ENCODE measurements at regions not wholly inside any gene's neighbourhood (a gene's known extent, or its start where the extent isn't known, plus 50 kb on each side); places are given as distances from the start of the nearest gene placed in this dataset.

GRCh38 chr2:165015052-165015642, 59.8 kb upstream of the SLC38A11 start:
- no peak overlapping the region for H2AFZ ChIP-seq (ENCODE audit: insufficient read depth, low read depth, low read length, poor library complexity, severe bottlenecking)
- Mint-ChIP-seq H3K4me1 (peaks cover 5% of the 10 kb centered on the region), H3K36me3 (no peaks in the 10 kb centered on the region), H3K27me3 (ENCODE audit: low read depth in 3 of 3) (peaks cover 0 to 4% (median 0%) of the 10 kb centered on the region in 3 donors), H3K27ac (no peak overlapping the region), H3K9me3 (peaks cover 0 to 1% (median 0%) of the 10 kb centered on the region in 7 donors), H3K4me3 (no peak overlapping the region)
- H3K4me3 ChIP-seq (replicated peaks in 1 of 3; ENCODE audit: low read depth in 2 of 3, low read length in 3 of 3): no peak overlapping the region
- peak; percentile 28 to 54 (median 50) for DNase-seq
- H3K27ac ChIP-seq (ENCODE audit: low read depth in 1 of 2, low read length in 2 of 2): no peak overlapping the region
- H3K9me3 ChIP-seq (replicated peaks in 1 of 2; ENCODE audit: control insufficient read depth in 1 of 2, insufficient read depth in 1 of 2, low read length in 2 of 2): no peaks in the 10 kb centered on the region
- H3K4me2 ChIP-seq (replicated peaks; ENCODE audit: extremely low read depth, low read length, poor library complexity, severe bottlenecking): no peak overlapping the region
- peaks cover 3 to 9% of the 10 kb centered on the region in 2 donors for H3K4me1 ChIP-seq (ENCODE audit: control insufficient read depth in 1 of 2, insufficient read depth in 2 of 2, low read length in 2 of 2)
- no peaks in the 10 kb centered on the region for H4K20me1 ChIP-seq (ENCODE audit: insufficient read depth, low read length)
- 0% methylated on average over 2 of the region's 4 CpGs for WGBS (ENCODE audit: insufficient coverage)
- no peaks in the 10 kb centered on the region for H3K27me3 ChIP-seq (ENCODE audit: control insufficient read depth in 2 of 2, insufficient read depth in 2 of 2, low read length in 2 of 2)
- H3K36me3 ChIP-seq (replicated peaks in 1 of 2; ENCODE audit: control insufficient read depth in 1 of 2, insufficient read depth in 2 of 2, low read length in 2 of 2): no peaks in the 10 kb centered on the region
- intact Hi-C loops (cut with micrococcal nuclease): no loop called here
- no peak overlapping the region for H3K9ac ChIP-seq (ENCODE audit: insufficient read depth, low read length, poor library complexity, severe bottlenecking)
- TF ChIP-seq, protein P1, sequence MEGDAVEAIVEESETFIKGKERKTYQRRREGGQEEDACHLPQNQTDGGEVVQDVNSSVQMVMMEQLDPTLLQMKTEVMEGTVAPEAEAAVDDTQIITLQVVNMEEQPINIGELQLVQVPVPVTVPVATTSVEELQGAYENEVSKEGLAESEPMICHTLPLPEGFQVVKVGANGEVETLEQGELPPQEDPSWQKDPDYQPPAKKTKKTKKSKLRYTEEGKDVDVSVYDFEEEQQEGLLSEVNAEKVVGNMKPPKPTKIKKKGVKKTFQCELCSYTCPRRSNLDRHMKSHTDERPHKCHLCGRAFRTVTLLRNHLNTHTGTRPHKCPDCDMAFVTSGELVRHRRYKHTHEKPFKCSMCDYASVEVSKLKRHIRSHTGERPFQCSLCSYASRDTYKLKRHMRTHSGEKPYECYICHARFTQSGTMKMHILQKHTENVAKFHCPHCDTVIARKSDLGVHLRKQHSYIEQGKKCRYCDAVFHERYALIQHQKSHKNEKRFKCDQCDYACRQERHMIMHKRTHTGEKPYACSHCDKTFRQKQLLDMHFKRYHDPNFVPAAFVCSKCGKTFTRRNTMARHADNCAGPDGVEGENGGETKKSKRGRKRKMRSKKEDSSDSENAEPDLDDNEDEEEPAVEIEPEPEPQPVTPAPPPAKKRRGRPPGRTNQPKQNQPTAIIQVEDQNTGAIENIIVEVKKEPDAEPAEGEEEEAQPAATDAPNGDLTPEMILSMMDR (IDR thresholded peaks at IDR 0.05): peak; percentile 92
- H3K79me2 ChIP-seq (ENCODE audit: insufficient read depth, low read length): no peaks in the 10 kb centered on the region

DNA sequence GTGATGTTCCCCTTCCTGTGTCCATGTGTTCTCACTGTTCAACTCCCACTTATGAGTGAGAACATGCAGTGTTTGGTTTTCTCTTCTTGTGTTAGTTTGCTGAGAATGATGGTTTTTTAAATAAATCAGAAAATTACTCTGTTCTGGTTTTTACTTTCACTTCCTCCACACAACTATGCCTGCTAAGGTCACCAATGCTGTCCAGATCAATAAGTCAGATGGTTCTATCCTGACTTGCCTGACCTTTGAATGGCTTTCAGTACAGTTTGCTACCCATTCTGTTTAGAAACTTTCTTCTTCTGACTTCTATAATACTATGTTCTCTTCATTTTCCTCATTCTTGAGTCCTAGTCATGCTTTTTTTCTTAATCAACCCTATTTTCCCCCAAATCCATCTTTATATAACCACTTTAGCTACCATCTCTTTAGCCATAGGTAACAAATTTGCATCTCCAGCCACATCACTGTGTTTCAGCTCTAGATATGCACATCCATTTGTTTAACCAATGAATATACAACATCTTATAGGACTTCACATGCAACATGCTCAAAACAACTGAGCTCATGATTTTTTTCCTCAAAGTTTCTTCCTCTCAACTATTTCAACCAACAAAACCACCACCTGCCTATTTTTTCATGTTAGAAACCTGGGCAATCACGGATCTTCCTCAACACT, 58.8 kb upstream of the SLC38A11 start:
- H3K4me2 ChIP-seq (replicated peaks; ENCODE audit: extremely low read depth, low read length, poor library complexity, severe bottlenecking): no peak overlapping the region
- H3K36me3 Mint-ChIP-seq: no peaks in the 10 kb centered on the region
- peaks cover 5% of the 10 kb centered on the region for H3K4me1 Mint-ChIP-seq
- no peak overlapping the region for H3K27ac Mint-ChIP-seq
- intact Hi-C loops (cut with micrococcal nuclease): no loop called here
- peaks cover 3 to 9% of the 10 kb centered on the region in 2 donors for H3K4me1 ChIP-seq (ENCODE audit: control insufficient read depth in 1 of 2, insufficient read depth in 2 of 2, low read length in 2 of 2)
- H3K36me3 ChIP-seq (replicated peaks in 1 of 2; ENCODE audit: control insufficient read depth in 1 of 2, insufficient read depth in 2 of 2, low read length in 2 of 2): no peaks in the 10 kb centered on the region
- H2AFZ ChIP-seq (ENCODE audit: insufficient read depth, low read depth, low read length, poor library complexity, severe bottlenecking): no peak overlapping the region
- no peak overlapping the region for H3K4me3 ChIP-seq (replicated peaks in 1 of 3; ENCODE audit: low read depth in 2 of 3, low read length in 3 of 3)
- TF ChIP-seq, protein P1 (IDR thresholded peaks at IDR 0.05): no peak
- H3K27me3 ChIP-seq (ENCODE audit: control insufficient read depth in 2 of 2, insufficient read depth in 2 of 2, low read length in 2 of 2): no peaks in the 10 kb centered on the region
- no peak for DNase-seq
- no peaks in the 10 kb centered on the region for H3K9me3 Mint-ChIP-seq
- H3K79me2 ChIP-seq (ENCODE audit: insufficient read depth, low read length): no peaks in the 10 kb centered on the region
- no peak overlapping the region for H3K9ac ChIP-seq (ENCODE audit: insufficient read depth, low read length, poor library complexity, severe bottlenecking)
- WGBS (ENCODE audit: insufficient coverage): 64% methylated on average over 1 of the region's 1 CpG
- H3K27me3 Mint-ChIP-seq (ENCODE audit: low read depth in 3 of 3): peaks cover 0 to 4% (median 0%) of the 10 kb centered on the region in 3 donors
- H4K20me1 ChIP-seq (ENCODE audit: insufficient read depth, low read length): no peaks in the 10 kb centered on the region
- no peaks in the 10 kb centered on the region for H3K9me3 ChIP-seq (replicated peaks in 1 of 2; ENCODE audit: control insufficient read depth in 1 of 2, insufficient read depth in 1 of 2, low read length in 2 of 2)
- no peak overlapping the region for H3K4me3 Mint-ChIP-seq
- no peak overlapping the region for H3K27ac ChIP-seq (ENCODE audit: low read depth in 1 of 2, low read length in 2 of 2)
